MG63 (cell line): ENCODE measurements at regions not wholly inside any gene's neighbourhood (a gene's known extent, or its start where the extent isn't known, plus 50 kb on each side); places are given as distances from the start of the nearest gene placed in this dataset.
"Not testable (repeated sequence)": the region's sequence is repeated elsewhere in the genome, so short reads cannot be mapped to it uniquely, and the experiment has no call there.

Experiments
- DNase-seq: peaks from one replicate; pipeline ENCODE4 v3.0.0-alpha.2; 2020
- H3K27me3 ChIP-seq: fragments of 250-450 bp; sonication (Bioruptor Pico); 2 replicates; pipeline ENCODE4 v1.5.1; 2020; ENCODE audit warnings: mild to moderate bottlenecking, moderate library complexity
- H3K36me3 ChIP-seq: fragments of 250-450 bp; sonication (Bioruptor Pico); 2 replicates; pipeline ENCODE4 v1.5.1; 2020; ENCODE audit warnings: mild to moderate bottlenecking, moderate library complexity
- H3K4me3 ChIP-seq: fragments of 250-450 bp; sonication (Bioruptor Pico); 2 replicates; pipeline ENCODE4 v1.5.1; 2020; ENCODE audit warnings: mild to moderate bottlenecking, moderate library complexity
- H3K9me3 ChIP-seq: fragments of 250-450 bp; sonication (Bioruptor Pico); 2 replicates; pipeline ENCODE4 v1.5.1; 2020; ENCODE audit warnings: mild to moderate bottlenecking, moderate library complexity

DNA sequence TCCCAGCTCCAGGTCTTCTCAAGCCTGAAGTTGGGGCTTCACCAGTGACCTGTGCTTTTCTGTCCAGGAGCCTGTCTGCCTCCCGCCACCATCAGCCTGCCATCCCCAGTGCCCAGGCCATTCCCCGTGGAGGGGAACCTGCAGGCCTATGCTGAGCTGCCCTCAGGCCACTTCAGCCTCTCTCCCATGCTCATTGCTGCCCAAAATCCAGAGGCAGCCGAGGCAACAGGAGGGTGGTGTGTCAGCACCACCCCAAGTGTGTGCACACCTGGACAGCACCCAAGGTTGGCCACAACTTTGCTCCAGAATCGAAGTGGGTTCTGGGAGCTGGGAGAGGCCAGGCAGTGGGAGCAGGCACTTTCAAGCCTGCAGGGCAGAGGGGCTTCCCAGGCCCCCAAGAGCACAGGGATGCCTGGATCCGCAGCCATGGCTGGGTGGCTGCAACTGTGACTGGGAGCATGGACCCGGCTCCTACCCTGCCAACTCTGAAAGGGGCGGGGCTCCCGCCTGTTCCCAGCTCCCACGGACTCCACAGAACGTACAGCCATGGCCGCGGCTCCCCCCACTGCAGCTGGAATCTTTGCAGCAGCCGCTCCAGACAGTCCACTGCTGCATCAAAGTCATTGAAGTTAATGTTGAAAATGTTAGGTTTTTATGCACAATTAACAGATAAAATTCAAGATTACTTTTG is 1747.0 kb downstream of the OLFM4 start:
- no peaks in the 10 kb centered on the region for H3K27me3 ChIP-seq
- H3K4me3 ChIP-seq = no peak overlapping the region
- H3K9me3 ChIP-seq = no peaks in the 10 kb centered on the region
- H3K36me3 ChIP-seq = no peaks in the 10 kb centered on the region
- no peak for DNase-seq

DNA sequence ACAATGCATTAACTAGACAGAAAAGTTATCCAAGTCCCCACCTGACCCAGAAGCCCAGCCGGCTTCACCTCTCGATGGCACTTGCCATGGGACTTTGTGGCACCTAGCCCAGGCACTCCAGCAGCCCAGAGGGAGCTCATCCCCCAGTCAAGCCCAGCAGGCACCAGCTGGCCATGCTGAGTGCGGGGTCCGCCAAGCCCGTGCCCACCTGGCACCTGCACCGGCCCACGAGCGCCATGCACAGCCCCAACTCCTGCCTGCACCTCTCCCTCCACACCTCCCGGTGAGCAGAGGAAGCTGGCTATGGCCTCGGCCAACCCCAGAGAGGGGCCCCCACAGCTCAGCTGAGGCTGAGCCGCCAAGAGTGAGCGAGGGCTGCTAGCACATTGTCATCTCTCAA is 1759.1 kb downstream of the OLFM4 start:
- Histone ChIP-seq H3K36me3 (no peaks in the 10 kb centered on the region), H3K9me3 (no peaks in the 10 kb centered on the region), H3K27me3 (no peaks in the 10 kb centered on the region), H3K4me3 (no peak overlapping the region)
- no peak for DNase-seq

DNA sequence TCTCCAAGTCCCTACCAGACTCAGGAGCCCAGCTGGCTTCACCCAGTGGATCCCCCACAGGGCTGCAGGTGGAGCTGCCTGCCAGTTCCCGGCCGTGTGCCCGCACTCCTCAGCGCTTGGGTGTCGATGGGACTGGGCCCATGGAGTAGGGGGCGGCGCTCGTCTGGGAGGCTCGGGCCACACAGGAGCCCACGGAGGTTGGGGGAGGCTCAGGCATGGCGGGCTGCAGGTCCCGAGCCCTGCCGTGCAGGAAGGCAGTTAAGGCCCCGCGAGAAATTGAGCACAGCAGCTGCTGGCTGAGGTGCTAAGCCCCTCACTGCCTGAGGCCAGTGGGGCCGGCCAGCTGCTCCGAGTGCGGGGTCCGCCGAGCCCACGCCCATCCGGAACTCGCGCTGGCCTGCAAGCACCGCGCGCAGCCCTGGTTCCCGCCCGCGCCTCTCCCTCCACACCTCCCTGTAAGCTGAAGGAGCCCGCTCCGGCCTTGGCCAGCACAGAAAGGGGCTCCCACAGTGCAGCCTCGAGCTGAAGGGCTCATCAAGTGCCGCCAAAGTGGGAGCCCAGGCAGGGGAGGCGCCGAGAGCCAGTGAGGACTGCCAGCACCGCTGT is 1771.1 kb downstream of the OLFM4 start:
- Histone ChIP-seq H3K9me3 (no peaks in the 10 kb centered on the region), H3K27me3 (no peaks in the 10 kb centered on the region), H3K36me3 (no peaks in the 10 kb centered on the region), H3K4me3 (no peak overlapping the region)
- DNase-seq = no peak

DNA sequence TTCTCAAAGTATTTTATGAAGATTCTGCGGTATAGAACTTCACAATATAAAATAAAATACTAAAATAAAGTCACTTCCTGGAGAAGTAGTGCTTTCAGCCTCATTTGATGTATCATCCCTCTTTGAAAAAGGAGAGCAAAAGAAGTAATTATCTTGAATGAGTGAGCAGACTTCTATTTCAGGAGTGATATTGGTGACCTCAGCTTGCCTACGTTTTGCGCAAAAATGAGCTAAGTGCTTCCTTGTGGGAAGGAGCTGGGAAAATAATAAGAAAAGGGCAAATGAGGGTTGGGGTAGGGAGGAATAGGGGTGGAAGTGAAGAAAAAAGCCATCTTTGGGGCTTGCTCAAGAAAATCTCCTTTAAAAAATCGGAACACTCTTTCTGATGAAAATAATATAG is 1773.6 kb downstream of the OLFM4 start:
- no peaks in the 10 kb centered on the region for H3K36me3 ChIP-seq
- no peak overlapping the region for H3K4me3 ChIP-seq

DNA sequence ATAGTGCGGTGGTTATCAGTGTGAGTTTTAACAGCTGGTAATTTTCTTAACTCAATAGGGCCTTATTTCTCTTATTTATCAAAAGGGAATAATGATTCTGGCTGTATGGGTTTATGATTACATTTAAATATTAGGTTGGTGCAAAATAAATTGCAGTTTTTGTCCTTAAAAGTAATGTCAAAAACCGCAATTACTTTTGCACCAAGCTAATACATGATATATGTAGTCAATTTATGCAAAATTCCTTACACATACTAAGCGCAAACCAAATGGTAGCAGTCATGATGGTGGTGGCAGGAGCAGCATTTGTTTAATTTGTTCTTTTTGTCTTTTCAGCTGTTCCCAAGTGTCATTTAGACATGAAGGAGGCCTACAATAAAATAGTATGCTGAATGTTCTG is 1777.1 kb downstream of the OLFM4 start:
- no peak overlapping the region for H3K4me3 ChIP-seq
- H3K9me3 ChIP-seq = no peaks in the 10 kb centered on the region
- no peaks in the 10 kb centered on the region for H3K36me3 ChIP-seq
- H3K27me3 ChIP-seq = no peaks in the 10 kb centered on the region; the same call in 1 of the 2 replicates
- no peak for DNase-seq

More for the DNA sequence above, 1773.6 kb downstream of the OLFM4 start:
- Histone ChIP-seq H3K27me3 (no peaks in the 10 kb centered on the region), H3K9me3 (no peaks in the 10 kb centered on the region)
- DNase-seq = no peak

DNA sequence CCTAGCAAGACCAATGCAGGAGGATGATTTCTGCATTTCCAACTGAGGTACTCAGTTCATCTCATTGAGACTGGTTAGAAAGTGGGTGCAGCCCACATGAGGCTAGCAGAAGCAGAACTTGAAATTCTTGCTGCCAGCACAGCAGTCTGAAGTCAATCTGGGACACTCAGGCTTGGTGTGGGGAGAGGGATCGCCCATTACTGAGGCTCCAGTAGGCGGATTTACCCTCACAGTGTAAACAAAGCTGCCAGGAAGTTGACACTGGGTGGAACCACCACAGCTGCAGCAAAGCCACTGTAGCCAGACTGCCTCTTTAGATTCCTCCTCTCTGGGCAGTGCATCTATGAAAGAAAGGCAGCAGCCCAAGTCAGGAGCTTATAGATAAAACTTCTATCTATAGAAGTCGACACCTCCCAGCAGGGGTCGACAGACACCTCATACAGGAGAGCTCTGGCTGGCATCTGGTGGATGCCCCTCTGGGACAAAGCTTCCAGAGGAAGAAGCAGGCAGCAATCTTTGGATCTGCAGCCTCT is 1793.4 kb downstream of the OLFM4 start:
- not testable (repeated sequence) for H3K9me3 ChIP-seq, H3K36me3 ChIP-seq, DNase-seq, H3K4me3 ChIP-seq, H3K27me3 ChIP-seq

DNA sequence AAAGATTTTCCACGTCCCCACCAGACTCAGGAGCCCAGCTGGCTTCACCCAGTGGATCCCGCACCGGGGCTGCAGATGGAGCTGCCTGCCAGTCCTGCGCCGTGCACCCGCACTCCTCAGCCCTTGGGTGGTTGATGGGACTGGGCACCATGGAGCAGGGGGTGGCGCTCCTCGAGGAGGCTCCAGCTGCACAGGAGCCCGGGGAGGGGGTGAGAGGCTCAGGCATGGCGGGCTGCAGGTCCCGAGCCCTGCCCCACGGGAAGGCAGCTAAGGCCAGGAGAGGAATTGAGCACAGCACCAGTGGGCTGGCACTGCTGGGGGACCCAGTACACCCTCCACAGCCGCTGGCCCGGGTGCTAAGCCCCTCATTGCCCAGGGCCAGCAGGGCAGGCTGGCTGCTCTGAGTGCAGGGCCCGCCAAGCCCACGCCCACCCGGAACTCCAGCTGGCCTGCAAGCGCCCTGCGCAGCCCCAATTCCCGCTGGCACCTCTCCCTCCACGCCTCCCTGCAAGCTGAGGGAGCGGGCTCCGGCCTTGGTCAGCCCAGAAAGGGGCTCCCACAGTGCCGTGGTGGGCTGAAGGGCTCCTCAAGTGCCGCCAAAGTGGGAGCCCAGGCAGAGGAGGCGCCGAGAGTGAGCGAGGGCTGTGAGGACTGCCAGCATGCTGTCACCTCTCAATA is 1800.9 kb downstream of the OLFM4 start:
- not testable (repeated sequence) for H3K4me3 ChIP-seq, H3K27me3 ChIP-seq, DNase-seq, H3K9me3 ChIP-seq, H3K36me3 ChIP-seq

DNA sequence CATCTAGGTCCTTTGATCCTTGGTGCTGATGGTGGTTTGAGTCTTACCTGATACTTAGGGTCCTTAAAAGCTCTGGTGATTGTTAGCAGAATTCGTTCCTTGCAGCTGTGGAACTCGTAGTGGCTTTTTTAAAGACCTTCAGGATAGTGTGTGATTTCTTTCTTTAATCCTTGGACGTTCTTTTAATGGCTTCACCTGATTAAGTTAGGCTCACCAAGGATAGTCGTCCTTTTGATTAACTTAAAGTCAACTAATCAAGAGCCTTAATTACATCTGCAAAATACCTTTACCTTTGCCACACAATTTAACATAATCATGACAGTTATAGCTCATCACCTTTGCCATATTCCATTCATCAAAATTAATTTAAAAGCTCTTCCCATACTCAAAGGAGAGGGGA is 1807.7 kb downstream of the OLFM4 start:
- Histone ChIP-seq H3K27me3 (no peaks in the 10 kb centered on the region), H3K36me3 (no peaks in the 10 kb centered on the region), H3K4me3 (no peak overlapping the region), H3K9me3 (no peaks in the 10 kb centered on the region)
- no peak for DNase-seq

DNA sequence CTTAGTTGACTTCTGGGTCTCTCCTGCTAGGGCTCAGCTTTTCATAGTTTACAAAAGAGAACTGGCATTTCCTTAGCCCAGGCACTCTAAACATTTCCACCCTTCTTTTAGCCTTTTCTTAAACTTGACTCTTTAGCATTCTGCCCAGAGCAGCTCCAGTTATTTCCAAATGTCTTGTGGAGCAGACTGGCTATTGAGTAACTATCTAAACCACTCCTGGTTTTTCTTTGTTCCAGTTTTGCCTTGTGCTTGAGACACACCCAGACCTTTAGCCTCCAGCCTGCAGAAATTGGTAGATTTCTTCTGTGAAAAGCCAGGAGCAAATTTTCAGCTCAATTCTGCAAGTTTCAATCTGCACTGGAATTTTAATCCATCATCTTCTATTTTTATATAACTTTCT is 1813.1 kb downstream of the OLFM4 start:
- Histone ChIP-seq H3K27me3 (no peaks in the 10 kb centered on the region), H3K4me3 (no peak overlapping the region), H3K36me3 (no peaks in the 10 kb centered on the region), H3K9me3 (no peaks in the 10 kb centered on the region)
- DNase-seq = no peak

DNA sequence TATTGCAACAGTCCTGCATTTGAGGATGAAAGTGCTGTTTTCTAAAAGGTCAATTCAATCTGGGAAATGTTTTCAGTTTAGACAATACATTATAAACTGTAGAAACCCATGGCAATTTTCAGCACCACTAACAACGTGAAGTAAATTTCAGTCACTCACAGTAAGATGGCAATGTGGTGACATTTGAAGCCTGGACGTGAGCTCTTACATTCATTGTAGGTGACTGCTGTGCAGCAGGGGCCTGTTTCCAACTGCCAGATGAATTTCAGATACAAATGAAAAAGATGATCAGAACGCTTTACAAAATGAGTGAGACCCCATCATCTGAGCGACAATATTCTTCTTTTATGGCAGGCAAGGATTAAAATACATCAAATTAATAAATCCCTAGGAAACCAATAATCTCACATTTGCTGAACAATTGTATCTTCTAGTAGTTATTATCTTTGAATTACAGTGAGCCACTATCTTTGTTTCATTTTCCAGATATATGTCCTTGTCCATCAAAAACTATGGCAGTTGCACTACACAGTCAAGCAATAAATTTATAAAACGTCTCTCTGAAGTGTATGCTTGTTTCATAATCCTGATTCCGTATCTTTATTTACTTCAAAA is 1816.8 kb downstream of the OLFM4 start:
- H3K36me3 ChIP-seq = no peaks in the 10 kb centered on the region
- no peak overlapping the region for H3K4me3 ChIP-seq
- DNase-seq = no peak

DNA sequence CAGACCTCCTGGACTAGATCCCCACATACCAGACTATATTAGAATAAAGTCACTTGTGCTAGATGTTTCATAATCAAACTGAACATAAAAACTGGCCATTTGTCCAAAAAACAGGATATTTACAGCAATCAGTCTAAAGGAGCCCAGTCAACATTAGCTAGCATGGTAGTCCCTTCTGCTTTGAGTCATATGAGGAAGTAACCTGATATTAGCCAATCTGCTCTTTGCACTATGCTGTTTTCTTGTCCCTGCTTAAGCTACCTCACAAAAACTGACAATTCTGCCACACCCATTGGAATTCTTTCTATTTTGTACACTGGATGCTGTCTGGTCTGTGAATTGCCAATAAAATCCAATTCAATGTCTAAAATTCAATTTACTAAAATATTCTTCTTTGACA is 1824.2 kb downstream of the OLFM4 start:
- Histone ChIP-seq H3K9me3 (no peaks in the 10 kb centered on the region), H3K36me3 (no peaks in the 10 kb centered on the region), H3K4me3 (no peak overlapping the region), H3K27me3 (no peaks in the 10 kb centered on the region)
- no peak for DNase-seq

More for the DNA sequence above, 1816.8 kb downstream of the OLFM4 start:
- no peaks in the 10 kb centered on the region for H3K27me3 ChIP-seq
- H3K9me3 ChIP-seq = no peaks in the 10 kb centered on the region

DNA sequence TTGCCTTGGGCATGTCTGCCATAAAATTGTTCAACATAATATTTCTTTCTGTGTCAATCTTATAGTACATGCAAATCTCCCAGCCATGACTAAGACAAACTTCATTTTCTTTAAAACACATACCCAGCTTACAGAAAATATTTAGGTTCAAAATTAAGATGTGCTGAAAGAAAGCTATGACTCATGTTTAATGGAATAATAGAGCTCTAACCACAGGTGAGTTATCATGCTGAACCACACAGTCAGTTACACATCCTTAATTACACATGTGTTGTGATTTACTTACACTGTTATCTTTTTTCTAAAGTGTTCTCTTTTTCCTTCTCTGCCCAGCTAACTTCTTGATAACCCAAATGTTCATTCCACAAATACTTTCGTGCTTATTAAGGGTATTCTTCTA is 1831.2 kb downstream of the OLFM4 start:
- no peaks in the 10 kb centered on the region for H3K9me3 ChIP-seq
- H3K4me3 ChIP-seq = no peak overlapping the region
- no peak for DNase-seq
- no peaks in the 10 kb centered on the region for H3K27me3 ChIP-seq
- H3K36me3 ChIP-seq = no peaks in the 10 kb centered on the region

DNA sequence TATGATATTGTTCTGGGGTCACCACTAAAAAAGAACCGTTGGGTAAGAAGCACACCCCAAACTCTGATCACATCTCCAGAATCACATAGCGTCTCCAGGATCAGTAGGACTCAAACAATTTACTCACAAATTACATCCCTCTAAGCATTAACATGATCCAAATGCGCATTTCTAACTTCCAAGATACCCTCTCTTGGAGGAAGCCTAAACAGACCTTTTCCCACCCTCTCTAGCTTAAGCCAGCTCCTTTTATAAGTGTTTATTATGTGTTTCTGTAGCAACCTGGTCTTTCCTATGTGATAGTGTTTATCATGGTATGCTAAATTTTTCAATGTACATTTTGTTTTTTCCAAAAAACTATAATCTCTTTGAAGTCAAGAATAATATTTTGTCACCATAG is 1846.5 kb downstream of the OLFM4 start:
- no peak overlapping the region for H3K4me3 ChIP-seq
- no peaks in the 10 kb centered on the region for H3K36me3 ChIP-seq
- no peaks in the 10 kb centered on the region for H3K27me3 ChIP-seq
- no peak for DNase-seq
- H3K9me3 ChIP-seq = no peaks in the 10 kb centered on the region

DNA sequence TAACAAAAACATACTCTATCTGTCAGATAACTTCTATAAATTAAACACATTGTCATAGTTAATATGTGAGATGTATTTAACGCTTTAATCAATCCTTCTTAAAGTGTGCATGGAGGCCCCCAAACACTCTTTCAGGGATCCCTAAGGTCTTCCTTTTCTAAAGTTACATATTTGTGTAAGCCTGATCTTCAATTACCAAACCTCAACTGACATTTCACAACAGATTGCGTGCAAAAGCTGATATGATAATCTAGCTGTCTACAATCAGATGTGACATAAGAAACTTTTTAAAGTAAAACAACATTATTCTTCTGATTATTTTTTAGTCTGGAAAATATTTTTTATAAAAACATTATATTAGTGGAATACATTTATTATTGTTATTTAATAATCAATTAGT is 1850.4 kb downstream of the OLFM4 start:
- no peaks in the 10 kb centered on the region for H3K36me3 ChIP-seq
- H3K27me3 ChIP-seq = no peaks in the 10 kb centered on the region
- no peak for DNase-seq
- no peaks in the 10 kb centered on the region for H3K9me3 ChIP-seq
- H3K4me3 ChIP-seq = no peak overlapping the region

DNA sequence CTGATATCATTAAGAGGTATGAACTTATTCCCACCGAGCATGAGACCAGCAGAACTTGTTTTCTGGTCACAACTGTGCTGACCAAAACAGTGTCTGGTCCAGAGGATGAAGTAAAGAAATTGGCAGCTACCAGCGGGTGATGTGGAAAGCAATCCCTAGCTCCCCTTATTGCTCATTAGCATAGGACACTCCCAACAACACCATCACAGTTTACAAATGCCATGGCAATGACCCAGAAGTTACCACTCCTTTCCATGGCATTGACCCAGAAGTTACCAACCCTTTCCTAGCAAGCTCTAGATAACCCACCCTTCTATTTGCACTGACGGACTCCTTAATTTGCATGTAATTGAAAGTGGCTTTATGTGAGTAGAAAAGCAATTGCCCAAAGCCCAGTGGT is 1856.1 kb downstream of the OLFM4 start:
- Histone ChIP-seq H3K36me3 (no peaks in the 10 kb centered on the region), H3K4me3 (no peak overlapping the region), H3K9me3 (no peaks in the 10 kb centered on the region), H3K27me3 (no peaks in the 10 kb centered on the region)
- no peak for DNase-seq

DNA sequence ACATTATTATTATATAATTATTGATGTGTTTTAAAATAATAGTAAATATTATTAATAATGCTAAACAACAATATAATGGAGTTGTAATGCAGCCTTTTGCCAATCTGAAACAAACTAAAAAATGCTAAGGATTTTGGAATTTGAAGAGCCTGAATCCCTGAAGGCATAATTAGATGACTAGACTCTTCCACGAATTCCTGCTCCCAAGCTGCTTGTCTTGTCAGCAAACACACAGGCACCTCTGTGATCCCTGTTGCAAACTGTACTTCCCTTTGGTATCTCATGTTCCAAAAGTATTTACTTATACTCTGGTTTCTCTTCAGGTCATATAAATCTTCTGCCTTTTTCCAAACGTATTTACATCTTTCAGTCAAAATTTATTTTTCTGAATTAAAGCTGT is 1862.4 kb downstream of the OLFM4 start:
- H3K27me3 ChIP-seq = no peaks in the 10 kb centered on the region
- H3K4me3 ChIP-seq = no peak overlapping the region
- no peaks in the 10 kb centered on the region for H3K9me3 ChIP-seq
- no peaks in the 10 kb centered on the region for H3K36me3 ChIP-seq
- DNase-seq = no peak

DNA sequence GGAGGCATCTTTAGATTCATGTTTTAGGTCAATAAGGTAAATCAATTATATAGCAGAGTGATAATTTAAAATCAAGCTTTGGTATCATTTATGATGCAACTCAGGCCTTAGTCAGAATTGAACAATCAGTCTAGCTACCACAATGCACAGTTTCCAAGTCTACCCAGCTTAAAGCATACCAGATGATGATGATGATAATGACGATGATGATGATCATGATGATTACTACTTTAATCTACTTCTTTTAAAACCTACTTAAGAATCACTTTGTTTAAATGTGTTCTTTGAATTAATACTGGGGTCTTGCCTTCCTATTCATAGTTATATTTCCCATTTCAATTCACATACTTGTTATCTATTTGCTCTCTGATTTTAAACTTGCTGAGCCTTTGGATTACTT is 1872.7 kb downstream of the OLFM4 start:
- H3K4me3 ChIP-seq = no peak overlapping the region
- H3K27me3 ChIP-seq = no peaks in the 10 kb centered on the region
- no peak for DNase-seq
- H3K9me3 ChIP-seq = no peaks in the 10 kb centered on the region
- no peaks in the 10 kb centered on the region for H3K36me3 ChIP-seq
